ENCODE measurements at regions not wholly inside any gene's neighbourhood (a gene's known extent, or its start where the extent isn't known, plus 50 kb on each side); places are given as distances from the start of the nearest gene placed in this dataset.

DNA sequence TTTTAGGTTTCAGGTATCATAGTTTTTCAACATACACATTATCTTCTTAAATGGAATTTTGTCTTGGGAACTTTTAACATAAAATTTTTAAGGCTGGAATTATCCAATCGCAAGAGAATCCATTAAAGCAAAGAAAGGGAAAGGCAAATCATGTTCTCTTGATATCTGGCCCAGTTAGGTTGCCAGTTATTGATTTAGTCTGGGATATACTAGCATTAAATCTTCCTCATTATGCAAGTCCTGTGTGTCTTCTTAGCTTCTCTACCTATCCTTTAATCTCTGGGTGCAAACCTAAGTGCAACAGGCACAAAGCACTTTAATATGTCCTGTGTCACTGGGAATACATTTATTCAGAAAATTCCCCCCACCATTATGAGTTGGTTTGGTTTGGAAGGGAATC is 75.4 kb upstream of the CNTLN start:
- intact Hi-C loops (cut with DNase I) = loop anchor here in 1 of 10 donors (10.0 kb wide), 1 partner anchor 165 kb away; no protein-coding TSS in a partner anchor
- Histone ChIP-seq H3K4me3 (no peak overlapping the region), H3K9me3 (no peaks in the 10 kb centered on the region), H3K27ac (no peak overlapping the region), H3K27me3 (no peaks in the 10 kb centered on the region), H3K36me3 (no peaks in the 10 kb centered on the region), H3K4me1 (no peaks in the 10 kb centered on the region)
- ATAC-seq (no peak), DNase-seq (no peak)
- WGBS, 2 donors = 94 to 95% methylated on average over 1 of the region's 1 CpG
- no peak for TF ChIP-seq CTCF (IDR thresholded peaks at IDR 0.05)

DNA sequence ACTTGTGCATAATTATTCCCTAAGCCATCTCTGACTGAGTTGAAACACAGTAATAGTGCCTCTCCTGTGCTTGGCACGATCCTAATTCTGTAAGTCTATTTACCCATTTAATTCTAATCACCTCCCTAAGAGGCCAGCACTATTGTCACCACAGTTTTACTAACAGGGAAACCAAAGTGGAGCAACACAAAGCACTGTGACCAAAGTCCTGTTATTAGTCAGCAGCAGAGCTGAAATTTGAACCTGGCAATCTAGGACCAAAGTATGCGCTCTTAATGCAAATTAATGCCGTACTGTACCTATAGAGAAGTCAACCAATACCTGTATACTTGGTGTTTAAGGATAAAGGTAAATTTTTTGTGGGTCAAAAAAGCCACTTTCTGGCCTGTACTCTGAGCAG is 77.1 kb upstream of the CNTLN start:
- H3K4me3 ChIP-seq = no peak overlapping the region
- H3K9me3 ChIP-seq = no peaks in the 10 kb centered on the region
- no peak for TF ChIP-seq CTCF (IDR thresholded peaks at IDR 0.05)
- H3K27me3 ChIP-seq = no peaks in the 10 kb centered on the region
- ATAC-seq = no peak
- no peak for DNase-seq
- no peaks in the 10 kb centered on the region for H3K36me3 ChIP-seq
- H3K27ac ChIP-seq = no peak overlapping the region
- intact Hi-C loops (cut with DNase I) = loop anchor here in 1 of 10 donors (10.0 kb wide), 1 partner anchor 163 kb away; no protein-coding TSS in a partner anchor
- WGBS, 2 donors = 73% methylated on average over 3 of the region's 3 CpGs
- no peaks in the 10 kb centered on the region for H3K4me1 ChIP-seq

DNA sequence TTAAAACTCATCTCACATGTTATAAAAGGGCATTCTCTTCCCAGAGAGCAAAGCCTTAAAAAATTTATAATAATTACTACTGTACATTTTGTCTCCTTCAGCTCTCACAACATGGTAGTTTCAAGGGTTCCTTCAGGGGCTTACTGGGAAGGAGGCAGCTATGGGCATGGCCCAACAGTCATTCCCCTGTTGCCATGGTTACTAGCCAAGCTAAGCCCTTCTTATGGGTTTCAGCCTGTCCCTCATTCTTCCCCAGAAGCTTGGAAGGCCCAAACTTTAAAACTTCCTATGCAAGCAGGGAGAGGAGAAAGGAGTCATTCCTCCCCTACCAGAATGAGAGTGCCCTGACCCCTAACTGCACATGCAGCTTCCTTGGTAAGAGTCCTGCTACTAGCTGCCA is 82.2 kb upstream of the CNTLN start:
- Histone ChIP-seq H3K4me3 (no peak overlapping the region), H3K27me3 (no peaks in the 10 kb centered on the region), H3K36me3 (no peaks in the 10 kb centered on the region), H3K4me1 (no peaks in the 10 kb centered on the region), H3K9me3 (no peaks in the 10 kb centered on the region), H3K27ac (no peak overlapping the region)
- intact Hi-C loops (cut with DNase I) = loop anchor here in 1 of 10 donors (10.0 kb wide), 1 partner anchor 158 kb away; no protein-coding TSS in a partner anchor
- no peak for TF ChIP-seq CTCF (IDR thresholded peaks at IDR 0.05)
- DNase-seq = no peak
- ATAC-seq = no peak

DNA sequence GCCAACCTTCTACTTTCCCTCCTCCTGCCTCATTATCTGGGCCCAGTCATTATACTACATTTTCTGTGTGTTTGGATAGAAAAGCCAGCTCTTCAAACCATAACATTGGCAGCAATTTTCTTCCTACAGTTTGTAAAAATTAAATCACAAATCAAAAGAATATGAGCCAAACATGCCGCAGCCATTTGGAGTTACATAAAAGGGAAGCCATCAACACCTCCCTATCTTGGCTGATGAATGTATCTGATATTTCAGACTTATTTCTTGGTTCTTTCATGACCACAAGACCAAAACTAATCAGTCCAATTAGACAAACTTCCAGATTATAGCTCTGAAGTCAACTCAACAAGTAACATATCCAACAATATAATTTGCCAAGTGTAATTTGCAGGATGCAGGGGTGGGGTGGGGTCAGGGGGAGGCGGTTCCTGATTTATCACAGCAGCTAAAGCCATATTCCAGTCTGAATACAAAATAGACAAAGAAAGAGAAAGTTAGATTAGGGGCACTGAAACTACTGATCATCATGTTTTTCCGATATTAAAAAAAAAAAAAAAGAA is 89.4 kb upstream of the CNTLN start:
- ATAC-seq = no peak
- H3K27me3 ChIP-seq = no peaks in the 10 kb centered on the region
- no peak overlapping the region for H3K27ac ChIP-seq
- H3K36me3 ChIP-seq = no peaks in the 10 kb centered on the region
- WGBS, 2 donors = 61 to 64% methylated on average over 3 of the region's 3 CpGs
- DNase-seq = no peak
- no peak overlapping the region for H3K4me3 ChIP-seq
- no peaks in the 10 kb centered on the region for H3K4me1 ChIP-seq
- no peaks in the 10 kb centered on the region for H3K9me3 ChIP-seq
- no peak for TF ChIP-seq CTCF (IDR thresholded peaks at IDR 0.05)
- intact Hi-C loops (cut with DNase I) = no loop called here

All from heart right ventricle (tissue), 16 donors.